A204.1 (cell line): ENCODE measurements at regions not wholly inside any gene's neighbourhood (a gene's known extent, or its start where the extent isn't known, plus 50 kb on each side); places are given as distances from the start of the nearest gene placed in this dataset.

Source experiments
- FAIRE-seq: peaks from 2 replicates; lab custom pipeline; 2012; peaks lifted over from hg19 to GRCh38; lab: Jason Lieb, UNC

- FAIRE-seq, result no peak
These were observed 157.1 kb upstream of the SHH start for GRCh38 chr7:155969192-155969929.

- no peak for FAIRE-seq
These were observed 152.7 kb upstream of the SHH start for GRCh38 chr7:155965010-155965409.

- FAIRE-seq, result no peak
These were observed 152.3 kb upstream of the SHH start for GRCh38 chr7:155964543-155964942.

GRCh38 chr7:155963771-155964195 lies 151.5 kb upstream of the SHH start:
- no peak for FAIRE-seq

- no peak for FAIRE-seq
These were observed 151.1 kb upstream of the SHH start for GRCh38 chr7:155963356-155963755.

GRCh38 chr7:155962968-155963300 lies 150.7 kb upstream of the SHH start:
- no peak for FAIRE-seq

- FAIRE-seq, result no peak
These were observed 150.1 kb upstream of the SHH start for GRCh38 chr7:155962191-155962967.

GRCh38 chr7:155961241-155962190 lies 149.3 kb upstream of the SHH start:
- FAIRE-seq, result no peak

GRCh38 chr7:155959894-155960293 lies 147.6 kb upstream of the SHH start:
- FAIRE-seq, result no peak

GRCh38 chr7:155956977-155957376 lies 144.7 kb upstream of the SHH start:
- no peak for FAIRE-seq

GRCh38 chr7:155955367-155955635 lies 143.0 kb upstream of the SHH start:
- no peak for FAIRE-seq

- FAIRE-seq, result no peak
These were observed 142.5 kb upstream of the SHH start for GRCh38 chr7:155954550-155955366.

- no peak for FAIRE-seq
These were observed 141.7 kb upstream of the SHH start for GRCh38 chr7:155953781-155954549.

- FAIRE-seq, result no peak
These were observed 141.2 kb upstream of the SHH start for GRCh38 chr7:155953501-155953778.

- FAIRE-seq, result no peak
These were observed 139.4 kb upstream of the SHH start for GRCh38 chr7:155951554-155952158.

- FAIRE-seq, result no peak
These were observed 138.8 kb upstream of the SHH start for GRCh38 chr7:155950898-155951553.

GRCh38 chr7:155948845-155949244 lies 136.6 kb upstream of the SHH start:
- FAIRE-seq, result no peak

GRCh38 chr7:155948423-155948822 lies 136.2 kb upstream of the SHH start:
- FAIRE-seq, result no peak

GRCh38 chr7:155947051-155947450 lies 134.8 kb upstream of the SHH start:
- no peak for FAIRE-seq

- no peak for FAIRE-seq
These were observed 133.5 kb upstream of the SHH start for GRCh38 chr7:155945670-155946325.
